HUDEP-2 (cell line): ENCODE measurements at regions not wholly inside any gene's neighbourhood (a gene's known extent, or its start where the extent isn't known, plus 50 kb on each side); places are given as distances from the start of the nearest gene placed in this dataset.

Source experiments
- DNase-seq, 76 experiments: peaks; one replicate each; lab custom pipeline; 2025; ENCODE audit not compliant: unreplicated experiment in 76 of 76; lab: John Stamatoyannopoulos, UW

- DNase-seq: peak in 11 of 76 experiments; percentile 6 to 36 (median 10)
Observed at GRCh38 chr1:198929961-198930599, 291.2 kb downstream of the PTPRC start.

- peak in 2 of 76 experiments; percentile 9 to 28 for DNase-seq
Observed at GRCh38 chr1:198932351-198932991, 293.6 kb downstream of the PTPRC start.

GRCh38 chr1:198933515-198934222 lies 294.8 kb downstream of the PTPRC start:
- DNase-seq: no peak

- DNase-seq: no peak
Observed at GRCh38 chr1:198934426-198934825, 295.6 kb downstream of the PTPRC start.

- DNase-seq: peak in 47 of 76 experiments; percentile 2 to 77 (median 35)
Observed at GRCh38 chr1:198934901-198935305, 296.1 kb downstream of the PTPRC start.

GRCh38 chr1:198935306-198935921 lies 296.6 kb downstream of the PTPRC start:
- peak in 74 of 76 experiments; percentile 4 to 84 (median 58) for DNase-seq

- DNase-seq: peak in 1 of 76 experiments; percentile 44
Observed at GRCh38 chr1:198936371-198937083, 297.7 kb downstream of the PTPRC start.

GRCh38 chr1:198937231-198938031 lies 298.6 kb downstream of the PTPRC start:
- DNase-seq: peak in 56 of 76 experiments; percentile 2 to 88 (median 63)

GRCh38 chr1:198939286-198939685 lies 300.4 kb downstream of the PTPRC start:
- DNase-seq: no peak

- no peak for DNase-seq
Observed at GRCh38 chr1:198939956-198940355, 301.1 kb downstream of the PTPRC start.

- no peak for DNase-seq
Observed at GRCh38 chr1:198942466-198942865, 303.6 kb downstream of the PTPRC start.

- no peak for DNase-seq
Observed at GRCh38 chr1:198943484-198944187, 304.8 kb downstream of the PTPRC start.

- DNase-seq: no peak
Observed at GRCh38 chr1:198947456-198947855, 308.6 kb downstream of the PTPRC start.

GRCh38 chr1:198948895-198949659 lies 310.2 kb downstream of the PTPRC start:
- DNase-seq: no peak

GRCh38 chr1:198950036-198950435 lies 311.2 kb downstream of the PTPRC start:
- DNase-seq: no peak

- DNase-seq: no peak
Observed at GRCh38 chr1:198955085-198955484, 316.2 kb downstream of the PTPRC start.

GRCh38 chr1:198957044-198957443 lies 318.2 kb downstream of the PTPRC start:
- no peak for DNase-seq

GRCh38 chr1:198959032-198959431 lies 320.2 kb downstream of the PTPRC start:
- DNase-seq: no peak
